Liver (tissue), 3 donors: ENCODE measurements at regions not wholly inside any gene's neighbourhood (a gene's known extent, or its start where the extent isn't known, plus 50 kb on each side); places are given as distances from the start of the nearest gene placed in this dataset.

Source experiments
- CTCF ChIP-seq: fragments of 150-350 bp; IDR thresholded peaks from 2 replicates; pipeline ENCODE4 v1.5.1; 2017; ENCODE audit warnings: improper control_type of control experiment, low read depth, low read length; ENCODE audit not compliant: missing input control
- GABPA ChIP-seq, 2 donors: IDR thresholded peaks in 1 of 2; conservative IDR thresholded peaks in 1 of 2; 2 replicates each; pipeline ENCODE4 v1.6.1; 2016; ENCODE audit warnings: antibody characterized with exemption in 2 of 2, mild to moderate bottlenecking in 1 of 2, moderate library complexity in 1 of 2
- JUND ChIP-seq, 2 donors: IDR thresholded peaks; 2 replicates each; pipeline ENCODE4 v1.6.1; 2016; ENCODE audit warnings: antibody characterized with exemption in 2 of 2
- RAD21 ChIP-seq, 2 donors: IDR thresholded peaks; 2 replicates each; pipeline ENCODE4 v1.6.1; 2016; ENCODE audit warnings: antibody characterized with exemption in 2 of 2, mild to moderate bottlenecking in 2 of 2
- donor health status: healthy.
- donor health status: healthy.

- no peak for TF ChIP-seq CTCF
- no peak for TF ChIP-seq JUND (IDR thresholded peaks at IDR 0.05)
- TF ChIP-seq RAD21 (IDR thresholded peaks at IDR 0.05), result no peak
- TF ChIP-seq GABPA (IDR thresholded peaks at IDR 0.05 in 1 of 2, conservative IDR thresholded peaks at IDR 0.05 in 1 of 2), result no peak
Measured at GRCh38 chr1:199205740-199206441, 567.1 kb downstream of the PTPRC start.
